ENCODE measurements at regions not wholly inside any gene's neighbourhood (a gene's known extent, or its start where the extent isn't known, plus 50 kb on each side); places are given as distances from the start of the nearest gene placed in this dataset.

DNA sequence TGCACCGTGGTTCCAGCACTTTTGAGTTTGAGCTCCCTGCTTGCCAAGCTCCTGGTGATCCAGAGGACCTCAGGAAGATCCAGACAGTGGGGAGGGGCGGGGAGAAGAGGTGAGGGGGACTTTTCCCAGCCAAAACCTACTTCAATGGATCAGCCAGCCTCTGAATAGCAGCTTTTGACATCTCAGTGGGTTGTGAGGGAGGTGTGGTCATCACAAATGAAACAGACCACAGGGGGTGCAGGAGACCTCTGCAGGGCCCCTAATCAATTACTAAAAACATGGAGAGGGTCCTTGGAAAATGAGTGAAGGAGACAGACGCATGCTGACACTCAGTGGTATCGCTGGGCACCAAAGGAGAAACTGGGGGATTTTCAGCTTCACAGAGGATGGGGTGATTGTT, 372.7 kb downstream of the ZNF521 start:
- Mint-ChIP-seq H3K9me3 (ENCODE audit: unreplicated experiment) (no peaks in the 10 kb centered on the region), H3K4me3 (ENCODE audit: unreplicated experiment) (no peak overlapping the region), H3K4me1 (ENCODE audit: unreplicated experiment) (no peaks in the 10 kb centered on the region), H3K27me3 (ENCODE audit: unreplicated experiment) (peaks cover 11% of the 10 kb centered on the region), H3K36me3 (ENCODE audit: unreplicated experiment) (no peaks in the 10 kb centered on the region), H3K27ac (ENCODE audit: unreplicated experiment) (no peak overlapping the region)
- no peak for DNase-seq (ENCODE audit: extremely low spot score, unreplicated experiment)
- no peak for TF ChIP-seq CTCF (IDR thresholded peaks at IDR 0.05)

- peaks cover 11% of the 10 kb centered on the region for H3K27me3 Mint-ChIP-seq (ENCODE audit: unreplicated experiment)
- no peak for DNase-seq (ENCODE audit: extremely low spot score, unreplicated experiment)
- peaks cover 23% of the 10 kb centered on the region for H3K4me1 Mint-ChIP-seq (ENCODE audit: unreplicated experiment)
- no peak overlapping the region for H3K4me3 Mint-ChIP-seq (ENCODE audit: unreplicated experiment)
- H3K36me3 Mint-ChIP-seq (ENCODE audit: unreplicated experiment) = no peaks in the 10 kb centered on the region
- H3K27ac Mint-ChIP-seq (ENCODE audit: unreplicated experiment) = no peak overlapping the region
- TF ChIP-seq CTCF (IDR thresholded peaks at IDR 0.05) = no peak
- H3K9me3 Mint-ChIP-seq (ENCODE audit: unreplicated experiment) = no peaks in the 10 kb centered on the region
Measured at GRCh38 chr18:24982831-24983230, 369.1 kb downstream of the ZNF521 start.

DNA sequence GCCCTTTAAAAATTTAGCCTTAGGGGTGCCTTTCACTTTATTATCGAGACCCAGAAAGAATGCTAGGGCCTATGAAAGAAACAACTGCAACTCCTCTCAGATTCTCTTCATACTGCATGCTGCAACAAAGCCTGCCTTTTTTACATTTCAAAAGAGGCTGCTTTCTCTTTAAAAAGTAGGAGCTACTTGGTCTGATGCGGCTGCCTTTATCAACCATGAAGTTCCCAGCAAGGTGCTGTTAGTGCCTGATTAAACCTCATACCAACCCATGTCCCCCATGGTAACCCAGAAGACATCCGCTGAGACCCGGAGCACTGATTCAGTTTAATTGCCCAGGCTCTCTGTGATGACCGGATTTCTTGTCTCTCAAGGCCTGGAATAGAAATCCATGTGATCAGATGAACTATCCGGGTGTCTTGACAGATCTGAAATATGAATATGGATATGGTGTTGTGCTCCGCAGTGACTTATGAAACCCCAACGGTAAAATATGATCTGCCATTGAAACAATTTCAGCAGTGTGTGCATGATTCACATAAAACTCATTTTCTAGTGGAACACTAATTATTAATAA, 368.3 kb downstream of the ZNF521 start:
- Mint-ChIP-seq H3K27ac (ENCODE audit: unreplicated experiment) (no peak overlapping the region), H3K27me3 (ENCODE audit: unreplicated experiment) (peaks cover 10% of the 10 kb centered on the region), H3K4me1 (ENCODE audit: unreplicated experiment) (peaks cover 31% of the 10 kb centered on the region)

DNA sequence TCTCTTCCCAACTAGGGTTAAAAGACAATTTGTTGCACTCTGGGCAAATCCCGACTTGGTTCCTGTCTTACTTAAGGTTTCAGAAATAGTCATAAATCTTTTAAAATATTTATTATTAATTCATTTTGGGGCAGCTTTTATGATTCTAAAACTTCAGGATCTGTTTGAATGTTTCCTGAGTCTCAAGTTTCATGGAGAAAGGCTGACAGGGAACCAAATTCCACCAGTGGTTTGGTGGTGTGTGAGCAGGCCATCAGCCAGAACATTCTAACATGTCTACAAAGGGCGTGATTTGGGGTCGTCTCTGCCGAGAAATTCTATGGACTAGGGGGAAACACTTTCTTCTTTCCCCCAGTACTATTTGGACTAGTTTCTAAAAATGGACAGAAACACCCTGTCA, 366.4 kb downstream of the ZNF521 start:
- Mint-ChIP-seq H3K9me3 (ENCODE audit: unreplicated experiment) (no peaks in the 10 kb centered on the region), H3K4me1 (ENCODE audit: unreplicated experiment) (peaks cover 32% of the 10 kb centered on the region)
- DNase-seq (ENCODE audit: extremely low spot score, unreplicated experiment) = no peak

More for the DNA sequence above, 368.3 kb downstream of the ZNF521 start:
- no peaks in the 10 kb centered on the region for H3K36me3 Mint-ChIP-seq (ENCODE audit: unreplicated experiment)
- TF ChIP-seq CTCF (IDR thresholded peaks at IDR 0.05) = no peak
- H3K4me3 Mint-ChIP-seq (ENCODE audit: unreplicated experiment) = no peak overlapping the region
- no peaks in the 10 kb centered on the region for H3K9me3 Mint-ChIP-seq (ENCODE audit: unreplicated experiment)
- no peak for DNase-seq (ENCODE audit: extremely low spot score, unreplicated experiment)

More for the DNA sequence above, 366.4 kb downstream of the ZNF521 start:
- H3K4me3 Mint-ChIP-seq (ENCODE audit: unreplicated experiment) = no peak overlapping the region
- no peak for TF ChIP-seq CTCF (IDR thresholded peaks at IDR 0.05)
- no peaks in the 10 kb centered on the region for H3K36me3 Mint-ChIP-seq (ENCODE audit: unreplicated experiment)
- H3K27me3 Mint-ChIP-seq (ENCODE audit: unreplicated experiment) = peaks cover 5% of the 10 kb centered on the region
- no peak overlapping the region for H3K27ac Mint-ChIP-seq (ENCODE audit: unreplicated experiment)

Measured in osteocyte (in vitro differentiated cells).